Central memory CD8-positive, alpha-beta T cell (primary cell): ENCODE measurements at regions not wholly inside any gene's neighbourhood (a gene's known extent, or its start where the extent isn't known, plus 50 kb on each side); places are given as distances from the start of the nearest gene placed in this dataset.
"Not testable (repeated sequence)": the region's sequence is repeated elsewhere in the genome, so short reads cannot be mapped to it uniquely, and the experiment has no call there.

ENCODE experiments used
- ATAC-seq: fragments of 150-1000 bp; cut with Tn5 transposase; replicated peaks from 2 replicates; pipeline ENCODE4 v1.10.0; 2022; ENCODE audit warnings: mild to moderate bottlenecking, moderate FRiP score, moderate number of reproducible peaks; ENCODE audit not compliant: poor library complexity, severe bottlenecking; ENCODE audit errors: extremely low read depth
- DNase-seq, 2 donors: peaks; one replicate each; pipeline ENCODE4 v3.0.0; 2021; ENCODE audit warnings: low spot score in 2 of 2
- H3K27ac Mint-ChIP-seq: one replicate; pipeline ENCODE4 v1.8.0; 2022; ENCODE audit warnings: low read depth, mild to moderate bottlenecking, moderate library complexity, mixed read lengths
- H3K27me3 Mint-ChIP-seq: one replicate; pipeline ENCODE4 v1.8.0; 2022; ENCODE audit warnings: mixed read lengths
- H3K36me3 Mint-ChIP-seq: one replicate; pipeline ENCODE4 v1.8.0; 2022; ENCODE audit warnings: mild to moderate bottlenecking, moderate library complexity, mixed read lengths; ENCODE audit not compliant: insufficient read depth
- H3K4me1 Mint-ChIP-seq: one replicate; pipeline ENCODE4 v1.8.0; 2022; ENCODE audit warnings: mixed read lengths
- H3K4me3 Mint-ChIP-seq: one replicate; pipeline ENCODE4 v1.8.0; 2022; ENCODE audit warnings: mild to moderate bottlenecking, moderate library complexity, mixed read lengths
- H3K9me3 Mint-ChIP-seq: one replicate; pipeline ENCODE4 v1.8.0; 2022; ENCODE audit warnings: mixed read lengths

GRCh38 chr14:81993432-81993831 is 459.8 kb upstream of the SEL1L start:
- no peak overlapping the region for H3K4me3 Mint-ChIP-seq
- H3K27me3 Mint-ChIP-seq = no peaks in the 10 kb centered on the region
- no peak overlapping the region for H3K27ac Mint-ChIP-seq
- no peaks in the 10 kb centered on the region for H3K9me3 Mint-ChIP-seq
- DNase-seq (no peak), ATAC-seq (no peak)
- H3K4me1 Mint-ChIP-seq = no peaks in the 10 kb centered on the region
- H3K36me3 Mint-ChIP-seq = no peaks in the 10 kb centered on the region

GRCh38 chr14:82003426-82003825 is 469.8 kb upstream of the SEL1L start:
- no peak overlapping the region for H3K27ac Mint-ChIP-seq
- no peaks in the 10 kb centered on the region for H3K27me3 Mint-ChIP-seq
- no peaks in the 10 kb centered on the region for H3K4me1 Mint-ChIP-seq
- ATAC-seq (no peak), DNase-seq (no peak)
- H3K9me3 Mint-ChIP-seq = peaks cover 10% of the 10 kb centered on the region
- H3K36me3 Mint-ChIP-seq = peaks cover 3% of the 10 kb centered on the region
- H3K4me3 Mint-ChIP-seq = no peak overlapping the region

- no peak for ATAC-seq
- H3K4me3 Mint-ChIP-seq = no peak overlapping the region
- H3K9me3 Mint-ChIP-seq = peaks cover 14% of the 10 kb centered on the region
- no peaks in the 10 kb centered on the region for H3K4me1 Mint-ChIP-seq
- no peaks in the 10 kb centered on the region for H3K36me3 Mint-ChIP-seq
- no peaks in the 10 kb centered on the region for H3K27me3 Mint-ChIP-seq
- H3K27ac Mint-ChIP-seq = no peak overlapping the region
- DNase-seq = no peak
These were observed 475.4 kb upstream of the SEL1L start for GRCh38 chr14:82009076-82009475.

GRCh38 chr14:82009993-82010392 is 476.3 kb upstream of the SEL1L start:
- Mint-ChIP-seq H3K27ac (no peak overlapping the region), H3K27me3 (no peaks in the 10 kb centered on the region), H3K9me3 (peaks cover 17% of the 10 kb centered on the region), H3K4me1 (no peaks in the 10 kb centered on the region), H3K4me3 (no peak overlapping the region), H3K36me3 (no peaks in the 10 kb centered on the region)
- ATAC-seq (no peak), DNase-seq (no peak)

- no peak overlapping the region for H3K4me3 Mint-ChIP-seq
- H3K27me3 Mint-ChIP-seq = no peaks in the 10 kb centered on the region
- no peak overlapping the region for H3K27ac Mint-ChIP-seq
- no peaks in the 10 kb centered on the region for H3K4me1 Mint-ChIP-seq
- peaks cover 11% of the 10 kb centered on the region for H3K9me3 Mint-ChIP-seq
- peaks cover 1% of the 10 kb centered on the region for H3K36me3 Mint-ChIP-seq
- ATAC-seq = no peak
- no peak for DNase-seq
These were observed 477.8 kb upstream of the SEL1L start for GRCh38 chr14:82011460-82011859.

GRCh38 chr14:82029038-82029437 is 495.4 kb upstream of the SEL1L start:
- no peak for DNase-seq

GRCh38 chr14:82035397-82035796 is 501.7 kb upstream of the SEL1L start:
- Mint-ChIP-seq H3K36me3 (no peaks in the 10 kb centered on the region), H3K4me3 (no peak overlapping the region), H3K27ac (no peak overlapping the region), H3K9me3 (no peaks in the 10 kb centered on the region), H3K4me1 (no peaks in the 10 kb centered on the region), H3K27me3 (no peaks in the 10 kb centered on the region)
- DNase-seq (no peak), ATAC-seq (no peak)

More at GRCh38 chr14:82029038-82029437, 495.4 kb upstream of the SEL1L start:
- H3K36me3 Mint-ChIP-seq = no peaks in the 10 kb centered on the region
- H3K27me3 Mint-ChIP-seq = no peaks in the 10 kb centered on the region
- peaks cover 29% of the 10 kb centered on the region for H3K9me3 Mint-ChIP-seq
- ATAC-seq = no peak
- H3K4me3 Mint-ChIP-seq = no peak overlapping the region
- H3K4me1 Mint-ChIP-seq = no peaks in the 10 kb centered on the region
- no peak overlapping the region for H3K27ac Mint-ChIP-seq

- H3K27me3 Mint-ChIP-seq, H3K9me3 Mint-ChIP-seq, H3K4me3 Mint-ChIP-seq, ATAC-seq, H3K4me1 Mint-ChIP-seq, DNase-seq, H3K36me3 Mint-ChIP-seq, H3K27ac Mint-ChIP-seq: not testable (repeated sequence)
These were observed 504.4 kb upstream of the SEL1L start for GRCh38 chr14:82038066-82038465.

GRCh38 chr14:82045339-82045738 is 511.7 kb upstream of the SEL1L start:
- no peak for ATAC-seq

GRCh38 chr14:82046512-82047226 is 513.0 kb upstream of the SEL1L start:
- DNase-seq = no peak
- ATAC-seq = no peak
- Mint-ChIP-seq H3K9me3 (peaks cover 11% of the 10 kb centered on the region), H3K4me1 (no peaks in the 10 kb centered on the region), H3K27ac (no peak overlapping the region), H3K36me3 (no peaks in the 10 kb centered on the region), H3K4me3 (no peak overlapping the region), H3K27me3 (no peaks in the 10 kb centered on the region)

More at GRCh38 chr14:82045339-82045738, 511.7 kb upstream of the SEL1L start:
- Mint-ChIP-seq H3K36me3 (no peaks in the 10 kb centered on the region), H3K27me3 (no peaks in the 10 kb centered on the region), H3K9me3 (peaks cover 5% of the 10 kb centered on the region), H3K4me3 (no peak overlapping the region), H3K4me1 (no peaks in the 10 kb centered on the region), H3K27ac (no peak overlapping the region)
- DNase-seq = no peak

GRCh38 chr14:82047777-82048470 is 514.3 kb upstream of the SEL1L start:
- H3K36me3 Mint-ChIP-seq = no peaks in the 10 kb centered on the region
- H3K27ac Mint-ChIP-seq = no peak overlapping the region
- no peak overlapping the region for H3K4me3 Mint-ChIP-seq
- ATAC-seq = no peak
- no peaks in the 10 kb centered on the region for H3K4me1 Mint-ChIP-seq
- no peaks in the 10 kb centered on the region for H3K27me3 Mint-ChIP-seq
- peaks cover 12% of the 10 kb centered on the region for H3K9me3 Mint-ChIP-seq
- no peak for DNase-seq

- Mint-ChIP-seq H3K27ac (no peak overlapping the region), H3K4me1 (no peaks in the 10 kb centered on the region), H3K9me3 (peaks cover 20% of the 10 kb centered on the region), H3K4me3 (no peak overlapping the region), H3K27me3 (no peaks in the 10 kb centered on the region), H3K36me3 (no peaks in the 10 kb centered on the region)
- DNase-seq (no peak), ATAC-seq (no peak)
These were observed 519.1 kb upstream of the SEL1L start for GRCh38 chr14:82052778-82053177.

- Mint-ChIP-seq H3K27me3 (no peaks in the 10 kb centered on the region), H3K4me3 (no peak overlapping the region), H3K36me3 (no peaks in the 10 kb centered on the region), H3K27ac (no peak overlapping the region), H3K9me3 (peaks cover 15% of the 10 kb centered on the region), H3K4me1 (no peaks in the 10 kb centered on the region)
- DNase-seq = no peak
- no peak for ATAC-seq
These were observed 522.0 kb upstream of the SEL1L start for GRCh38 chr14:82055515-82056115.
